HCT116 (cell line): ENCODE measurements at regions not wholly inside any gene's neighbourhood (a gene's known extent, or its start where the extent isn't known, plus 50 kb on each side); places are given as distances from the start of the nearest gene placed in this dataset.

Source experiments
- CEBPB ChIP-seq: IDR thresholded peaks from 2 replicates; pipeline ENCODE4 v1.6.1; 2012; ENCODE audit warnings: low read depth
- CTCF ChIP-seq, 3 experiments: fragments of 200-600 bp in 1 of 3; sonication (generic) in 1 of 3; IDR thresholded peaks in 2 of 3; conservative IDR thresholded peaks in 1 of 3; 2 replicates each; pipeline ENCODE4 v1.5.1; 2012 to 2017; ENCODE audit warnings: low read depth in 2 of 3, low read length in 2 of 3, antibody characterized with exemption in 1 of 3, borderline replicate concordance in 1 of 3, control low read depth in 1 of 3, mild to moderate bottlenecking in 1 of 3, mixed read lengths in 1 of 3, mixed run types in 1 of 3, moderate library complexity in 1 of 3; ENCODE audit not compliant: insufficient read depth in 1 of 3
- EZH2 ChIP-seq: fragments of 200-600 bp; sonication (generic); IDR thresholded peaks from 2 replicates; pipeline ENCODE4 v1.6.1; 2017; ENCODE audit warnings: antibody characterized with exemption, mixed run types
- EZH2phosphoT487 ChIP-seq: fragments of 200-600 bp; IDR thresholded peaks from 2 replicates; pipeline ENCODE4 v1.6.1; 2018; ENCODE audit warnings: antibody characterized with exemption, borderline replicate concordance
- FOSL1 ChIP-seq: IDR thresholded peaks from 2 replicates; pipeline ENCODE4 v1.6.1; 2012; ENCODE audit warnings: low read depth
- MAX ChIP-seq: IDR thresholded peaks from 2 replicates; pipeline ENCODE4 v1.6.1; 2012
- POLR2A ChIP-seq: IDR thresholded peaks from 2 replicates; pipeline ENCODE4 v1.7.0; 2011; ENCODE audit warnings: borderline replicate concordance; ENCODE audit not compliant: insufficient read depth, insufficient read length; ENCODE audit errors: extremely low read depth
- POLR2AphosphoS5 ChIP-seq: IDR thresholded peaks from 2 replicates; pipeline ENCODE4 v1.6.1; 2011; ENCODE audit warnings: mild to moderate bottlenecking, low read depth, low read length, moderate library complexity
- RAD21 ChIP-seq: IDR thresholded peaks from 2 replicates; pipeline ENCODE4 v1.6.1; 2012; ENCODE audit warnings: low read depth, mild to moderate bottlenecking
- REST ChIP-seq: IDR thresholded peaks from 2 replicates; pipeline ENCODE4 v1.6.1; 2012; ENCODE audit warnings: low read depth
- SIN3A ChIP-seq: IDR thresholded peaks from 2 replicates; pipeline ENCODE4 v1.6.1; 2012; ENCODE audit warnings: low read depth
- YY1 ChIP-seq: IDR thresholded peaks from 2 replicates; pipeline ENCODE4 v1.6.1; 2011; ENCODE audit warnings: low read length, low read depth, moderate library complexity, mild to moderate bottlenecking; ENCODE audit not compliant: insufficient replicate concordance; ENCODE audit errors: extremely low read depth
- ZFX ChIP-seq: fragments of 450-650 bp; IDR thresholded peaks from 2 replicates; pipeline ENCODE4 v1.6.1; 2017
- ZNF274 ChIP-seq: fragments of 200-500 bp; sonication (Bioruptor generic); IDR thresholded peaks from 2 replicates; pipeline ENCODE4 v1.6.1; 2014; ENCODE audit warnings: mild to moderate bottlenecking, low read depth, low read length, inconsistent platforms

- TF ChIP-seq CTCF (IDR thresholded peaks at IDR 0.05 in 2 of 3, conservative IDR thresholded peaks at IDR 0.05 in 1 of 3; ENCODE audit: borderline replicate concordance in 1 of 3, insufficient read depth in 1 of 3, low read depth in 2 of 3, low read length in 2 of 3) (no peak), ZNF274 (no peak), RAD21 (no peak), POLR2AphosphoS5 (no peak), SIN3A (no peak), REST (no peak), EZH2phosphoT487 (no peak), EZH2 (no peak), CEBPB (no peak), POLR2A (no peak), YY1 (no peak), FOSL1 (no peak), MAX (no peak), ZFX (no peak)
Observed at GRCh38 chr1:244209955-244210354, 158.9 kb downstream of the ZBTB18 start.
